RPMI8226 (cell line): ENCODE measurements at regions not wholly inside any gene's neighbourhood (a gene's known extent, or its start where the extent isn't known, plus 50 kb on each side); places are given as distances from the start of the nearest gene placed in this dataset.
"Not testable (repeated sequence)": the region's sequence is repeated elsewhere in the genome, so short reads cannot be mapped to it uniquely, and the experiment has no call there.

Experiments
- DNase-seq: peaks from one replicate; pipeline ENCODE4 v3.0.0-alpha.2; 2015

DNA sequence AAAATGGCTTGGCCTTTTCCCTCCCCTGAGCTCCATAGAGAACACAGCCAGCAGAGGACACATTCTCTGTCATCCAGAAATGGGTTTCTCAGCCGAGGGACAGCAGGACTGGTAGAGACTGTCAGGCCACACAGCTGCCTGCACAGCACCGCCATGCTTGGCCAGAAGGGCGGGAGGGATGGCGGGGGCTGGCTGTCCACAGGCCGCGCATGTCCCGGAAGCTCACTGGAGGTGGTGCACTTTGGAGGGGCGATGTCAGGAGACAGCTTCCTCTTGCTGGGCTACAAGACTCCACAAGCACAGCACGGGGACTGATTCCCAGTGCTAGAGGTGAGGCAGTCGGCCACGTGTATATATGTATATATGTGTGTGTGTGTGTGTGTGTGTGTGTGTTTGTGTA lies 125.3 kb downstream of the GOLGA6L4 start:
- not testable (repeated sequence) for DNase-seq

DNA sequence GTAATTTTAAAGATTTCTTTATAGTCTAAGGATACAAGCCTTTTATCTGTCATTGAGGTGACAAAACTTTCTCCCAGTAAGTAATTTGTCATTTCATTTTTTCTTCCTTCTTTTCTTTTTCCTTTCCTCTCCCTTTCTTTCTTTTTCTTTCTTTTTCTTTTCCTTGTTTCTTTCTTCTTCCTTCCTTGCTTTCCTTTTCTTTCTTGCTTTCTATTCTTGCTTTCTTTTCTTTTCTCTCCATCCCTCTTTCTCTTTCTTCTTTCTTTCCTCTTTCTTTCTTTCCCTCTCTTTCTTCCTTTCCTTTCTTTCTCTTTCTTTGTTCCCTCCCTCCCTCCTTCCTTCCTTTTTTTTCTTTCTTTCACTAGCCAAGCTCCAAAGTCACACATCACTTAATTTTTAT lies 148.8 kb downstream of the GOLGA6L4 start:
- DNase-seq: not testable (repeated sequence)

DNA sequence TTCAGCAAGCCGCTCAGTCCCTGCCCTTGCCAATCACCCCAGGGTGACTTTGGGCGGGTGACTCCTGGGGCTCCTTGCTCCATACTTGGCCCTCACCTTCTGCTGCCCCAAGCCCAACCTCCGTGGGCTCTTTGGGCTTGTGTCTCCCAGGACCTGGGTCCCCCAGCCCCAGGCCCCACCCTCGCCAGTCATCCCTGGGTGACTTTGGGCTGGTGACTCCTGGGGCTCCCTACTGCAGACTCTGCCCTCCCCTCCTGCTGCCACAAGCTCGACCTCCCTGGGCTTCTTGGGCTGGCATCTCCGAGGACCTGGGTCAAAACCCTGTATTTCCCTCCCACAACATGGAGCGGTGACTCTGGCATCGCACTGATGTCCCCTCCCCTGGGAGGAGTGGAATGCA lies 151.5 kb downstream of the GOLGA6L4 start:
- no peak for DNase-seq

DNA sequence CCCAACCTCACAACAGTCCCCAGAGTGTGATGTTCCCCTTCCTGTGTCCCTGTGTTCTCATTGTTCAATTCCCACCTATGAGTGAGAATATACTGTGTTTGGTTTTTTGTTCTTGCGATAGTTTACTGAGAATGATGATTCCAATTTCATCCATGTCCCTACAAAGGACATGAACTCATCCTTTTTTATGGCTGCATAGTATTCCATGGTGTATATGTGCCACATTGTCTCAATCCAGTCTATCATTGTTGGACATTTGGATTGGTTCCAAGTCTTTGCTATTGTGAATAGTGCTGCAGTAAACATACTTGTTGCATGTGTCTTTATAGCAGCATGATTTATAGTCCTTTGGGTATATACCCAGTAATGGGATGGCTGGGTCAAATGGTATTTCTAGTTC lies 152.6 kb downstream of the GOLGA6L4 start:
- not testable (repeated sequence) for DNase-seq

DNA sequence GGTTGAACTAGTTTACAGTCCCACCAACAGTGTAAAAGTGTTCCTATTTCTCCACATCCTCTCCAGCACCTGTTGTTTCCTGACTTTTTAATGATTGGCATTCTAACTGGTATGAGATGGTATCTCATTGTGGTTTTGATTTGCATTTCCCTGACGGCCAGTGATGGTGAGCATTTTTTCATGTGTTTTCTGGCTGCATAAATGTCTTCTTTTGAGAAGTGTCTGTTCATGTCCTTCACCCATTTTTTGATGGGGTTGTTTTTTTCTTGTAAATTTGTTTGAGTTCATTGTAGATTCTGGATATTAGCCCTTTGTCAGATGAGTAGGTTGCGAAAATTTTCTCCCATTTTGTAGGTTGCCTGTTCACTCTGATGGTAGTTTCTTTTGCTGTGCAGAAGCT lies 153.1 kb downstream of the GOLGA6L4 start:
- DNase-seq: not testable (repeated sequence)

DNA sequence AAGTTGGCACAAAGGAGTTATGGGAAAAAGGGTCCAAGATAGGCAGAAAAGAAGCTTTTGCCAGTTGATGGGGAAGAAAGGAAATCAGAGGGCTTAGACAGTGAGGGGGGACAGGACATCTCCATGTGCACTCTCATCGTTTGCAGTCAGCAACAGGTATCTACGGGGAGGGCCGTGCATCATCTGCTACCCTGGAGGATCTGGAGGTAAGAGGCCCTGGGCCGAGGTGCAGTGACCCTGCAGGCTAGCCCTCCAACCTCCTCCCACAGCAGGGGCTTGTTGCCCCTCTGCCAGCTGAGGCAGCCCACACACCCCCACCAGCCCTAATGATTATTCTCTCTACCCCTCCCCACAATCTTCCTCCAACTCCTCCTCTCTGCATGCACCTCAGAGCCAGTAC lies 154.8 kb downstream of the GOLGA6L4 start:
- not testable (repeated sequence) for DNase-seq

DNA sequence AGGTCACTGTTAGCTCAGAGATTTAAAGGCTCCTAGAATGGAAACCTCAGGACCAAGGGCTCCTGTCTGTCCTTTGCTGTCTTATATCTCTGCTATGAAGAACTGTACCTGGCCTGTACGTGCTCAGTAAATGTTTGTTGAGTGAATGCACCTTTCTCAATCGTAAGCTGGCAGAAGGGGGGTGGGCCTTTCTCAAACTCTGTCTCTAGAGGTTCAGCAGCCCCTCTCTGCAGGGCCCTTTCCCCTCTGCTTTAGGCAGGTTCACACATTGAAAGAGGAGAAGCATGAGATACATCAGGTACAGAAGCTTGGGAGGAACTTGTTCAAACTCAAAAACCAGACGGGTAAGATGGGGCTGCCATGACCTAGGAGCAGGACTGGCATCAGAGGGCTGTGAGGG lies 155.6 kb downstream of the GOLGA6L4 start:
- no peak for DNase-seq

DNA sequence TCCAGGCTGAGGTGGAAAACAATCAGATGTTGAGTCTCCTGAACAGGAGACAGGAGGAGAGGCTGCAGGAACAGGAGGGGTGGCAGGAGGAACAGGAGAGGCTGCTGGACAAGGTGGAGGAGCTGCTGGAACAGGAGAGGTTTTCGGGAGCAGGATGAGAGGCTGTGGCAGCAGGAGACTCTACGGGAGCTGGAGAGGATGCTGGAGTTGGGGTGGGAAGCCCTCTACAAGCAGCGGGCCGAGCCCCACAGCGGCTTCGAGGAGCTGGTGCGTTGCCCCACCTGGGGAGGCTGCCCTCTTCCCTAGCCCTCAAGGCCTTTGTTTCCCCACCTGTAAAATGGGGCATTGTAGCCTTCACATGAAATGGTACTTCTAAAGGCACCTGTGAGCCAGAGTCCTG lies 156.4 kb downstream of the GOLGA6L4 start:
- DNase-seq: not testable (repeated sequence)

DNA sequence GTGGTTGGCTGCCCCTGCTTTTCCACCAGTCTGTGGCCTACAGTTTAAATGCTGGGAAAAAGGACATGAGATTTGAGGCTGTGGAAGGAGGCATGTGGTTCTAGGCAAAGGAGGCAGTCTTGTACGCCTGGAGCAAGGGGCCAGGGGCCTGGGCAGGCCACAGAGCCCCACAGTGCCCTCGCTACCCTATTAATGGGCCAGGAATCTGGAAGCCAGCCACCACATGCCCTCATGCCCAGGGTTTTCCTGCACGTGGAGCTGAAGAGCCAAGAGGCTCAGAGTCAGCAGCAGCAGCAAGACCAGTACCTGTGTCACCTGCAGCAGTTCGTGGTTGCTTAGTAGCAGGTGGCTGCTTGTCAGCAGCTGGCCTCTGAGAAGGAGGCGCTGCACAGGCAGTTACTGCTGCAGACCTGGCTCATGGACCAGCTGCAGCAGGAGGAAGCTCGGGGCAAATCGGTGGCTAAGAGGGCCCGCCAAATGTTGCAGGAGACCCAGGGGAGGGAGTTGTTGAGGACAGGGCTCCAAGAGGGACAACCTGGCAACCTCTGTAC lies 157.9 kb downstream of the GOLGA6L4 start:
- peak; percentile 83 for DNase-seq

DNA sequence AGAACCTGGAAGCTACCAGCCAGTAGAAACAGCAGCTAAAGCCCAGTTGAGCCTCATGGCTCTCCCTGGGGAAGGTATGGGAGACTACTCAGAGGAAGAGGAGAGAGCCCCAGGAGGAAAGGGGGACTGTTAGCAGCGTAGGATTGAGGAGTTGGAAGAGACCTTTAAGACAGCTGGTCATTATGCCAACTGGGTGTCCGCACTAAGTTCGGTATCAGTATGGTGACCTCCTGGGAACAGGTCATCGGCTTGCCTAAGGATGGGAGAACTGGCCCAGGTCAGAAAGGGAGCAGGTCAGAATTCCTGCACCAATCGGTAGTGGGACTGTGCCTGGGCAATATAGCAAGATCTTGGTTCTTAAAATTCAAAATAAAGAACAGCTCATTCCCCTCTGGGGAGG lies 158.4 kb downstream of the GOLGA6L4 start:
- DNase-seq: not testable (repeated sequence)

DNA sequence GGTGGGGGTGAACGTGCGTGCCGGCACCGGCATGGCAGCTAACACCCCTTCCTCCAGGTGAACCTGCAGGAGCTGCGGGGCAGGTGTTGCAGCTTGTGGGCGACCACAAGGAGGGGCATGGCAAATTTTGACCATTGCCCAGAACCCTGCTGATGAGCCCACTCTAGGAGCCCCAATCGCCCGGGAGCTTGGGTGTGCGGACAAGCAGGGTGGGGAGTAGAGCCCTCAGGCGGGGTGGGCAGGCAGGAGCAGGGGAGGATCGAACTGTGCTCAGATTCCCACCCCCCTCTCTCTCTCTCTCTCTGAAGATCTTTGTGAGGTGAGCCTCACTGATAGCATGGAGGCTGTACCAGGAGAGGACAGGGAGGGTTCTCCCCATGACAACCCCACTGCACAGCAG lies 159.8 kb downstream of the GOLGA6L4 start:
- not testable (repeated sequence) for DNase-seq

DNA sequence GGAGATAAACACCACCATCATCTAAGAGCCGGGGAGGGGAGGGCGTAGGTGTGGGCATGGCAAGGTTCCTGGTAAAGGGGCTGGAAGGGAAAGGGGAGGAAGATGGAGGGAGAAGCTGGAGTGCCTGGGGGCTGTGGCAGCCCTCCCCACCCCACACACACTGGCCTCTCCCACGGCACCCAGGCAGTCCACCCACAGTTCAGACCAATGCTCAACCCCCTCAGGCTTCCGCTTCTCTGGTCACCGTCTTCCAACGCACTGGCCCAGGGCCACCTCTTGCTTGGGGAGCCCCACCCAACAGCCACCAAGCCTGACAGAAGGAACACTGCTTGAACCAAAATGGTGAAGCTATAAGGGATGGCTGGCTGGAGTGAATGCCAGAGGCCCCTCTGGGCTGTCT lies 160.3 kb downstream of the GOLGA6L4 start:
- DNase-seq: not testable (repeated sequence)

DNA sequence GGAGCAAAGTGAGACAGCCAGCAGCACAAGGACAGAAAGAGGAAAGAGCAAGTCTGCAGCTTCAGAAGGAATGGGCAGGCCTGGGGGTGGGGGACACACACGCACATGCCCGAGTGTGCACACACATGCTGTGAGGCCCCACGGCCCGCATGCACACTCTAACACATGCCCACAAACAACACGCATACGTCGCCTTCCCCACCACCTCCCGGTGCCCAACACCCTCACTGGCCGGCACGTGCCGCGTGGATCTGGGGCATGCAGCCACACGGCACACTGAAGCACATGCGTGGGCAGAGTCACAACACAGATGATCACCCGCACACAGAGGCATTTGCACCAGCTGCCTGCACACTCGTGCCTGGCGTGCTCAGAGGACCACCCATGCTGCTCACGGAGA lies 161.5 kb downstream of the GOLGA6L4 start:
- DNase-seq: not testable (repeated sequence)

DNA sequence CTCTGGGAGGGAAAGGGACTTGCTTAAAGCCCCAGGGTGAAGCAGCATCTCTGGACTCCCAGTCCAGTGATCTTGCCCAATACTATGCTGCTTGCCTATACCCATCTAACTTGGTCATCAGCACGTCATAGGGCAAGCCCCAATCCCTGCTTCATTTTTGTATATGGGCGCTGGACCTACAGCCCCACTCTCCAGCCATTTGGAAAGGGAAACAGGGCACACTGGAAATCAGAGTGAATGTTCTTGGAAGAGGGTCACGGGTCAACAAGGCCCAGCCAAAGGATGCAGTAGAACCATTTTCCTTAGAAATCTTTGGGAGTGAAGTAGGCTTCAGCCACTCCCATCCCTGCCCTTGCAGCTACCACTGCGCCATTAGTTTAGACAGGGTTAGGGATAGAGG lies 162.5 kb downstream of the GOLGA6L4 start:
- DNase-seq: not testable (repeated sequence)

DNA sequence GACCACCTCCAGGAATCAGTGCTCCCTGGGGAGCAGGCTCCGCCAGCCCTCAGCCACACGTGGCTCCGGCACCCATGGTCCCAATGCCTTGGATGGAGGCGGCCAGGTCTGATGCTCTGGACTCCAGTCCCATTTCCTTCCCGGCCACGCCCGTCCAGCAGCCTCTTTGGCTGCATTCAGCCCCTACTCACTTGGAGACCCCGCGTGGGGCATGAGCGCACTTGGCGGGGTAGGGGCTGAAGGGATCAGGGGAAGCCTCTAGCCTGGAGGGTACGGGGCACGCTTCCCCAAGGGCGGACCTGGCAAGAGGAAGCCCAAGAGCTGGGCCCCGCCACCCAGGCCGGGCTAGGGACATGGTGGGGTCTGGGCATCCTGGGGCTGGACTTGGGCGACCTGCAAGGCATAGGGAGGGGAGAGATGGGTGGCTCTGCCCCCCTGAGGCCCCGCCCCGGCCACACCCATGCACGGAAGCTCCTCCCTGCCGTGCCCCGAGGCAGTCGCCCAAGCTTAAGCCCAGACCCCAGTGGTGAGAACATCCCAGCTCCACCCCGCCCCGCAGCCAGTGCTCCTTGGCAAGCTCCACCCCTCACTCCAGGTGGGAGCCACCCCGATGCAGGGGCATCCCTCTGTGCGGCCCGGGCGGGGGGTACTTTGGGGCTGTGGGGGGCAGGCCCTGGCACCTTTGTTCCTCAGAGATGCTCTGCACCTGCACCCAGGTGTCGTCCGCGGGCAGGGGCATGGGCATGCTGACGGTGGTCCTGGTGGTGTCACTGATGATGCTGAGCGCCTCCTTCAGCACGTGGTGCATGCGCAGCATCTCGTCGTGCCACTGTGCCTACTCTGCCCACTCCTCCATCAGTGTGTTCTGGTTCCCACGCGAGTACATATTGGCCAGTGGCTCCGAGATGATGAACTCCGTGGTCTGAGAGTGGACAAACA lies 163.5 kb downstream of the GOLGA6L4 start:
- DNase-seq: no peak

DNA sequence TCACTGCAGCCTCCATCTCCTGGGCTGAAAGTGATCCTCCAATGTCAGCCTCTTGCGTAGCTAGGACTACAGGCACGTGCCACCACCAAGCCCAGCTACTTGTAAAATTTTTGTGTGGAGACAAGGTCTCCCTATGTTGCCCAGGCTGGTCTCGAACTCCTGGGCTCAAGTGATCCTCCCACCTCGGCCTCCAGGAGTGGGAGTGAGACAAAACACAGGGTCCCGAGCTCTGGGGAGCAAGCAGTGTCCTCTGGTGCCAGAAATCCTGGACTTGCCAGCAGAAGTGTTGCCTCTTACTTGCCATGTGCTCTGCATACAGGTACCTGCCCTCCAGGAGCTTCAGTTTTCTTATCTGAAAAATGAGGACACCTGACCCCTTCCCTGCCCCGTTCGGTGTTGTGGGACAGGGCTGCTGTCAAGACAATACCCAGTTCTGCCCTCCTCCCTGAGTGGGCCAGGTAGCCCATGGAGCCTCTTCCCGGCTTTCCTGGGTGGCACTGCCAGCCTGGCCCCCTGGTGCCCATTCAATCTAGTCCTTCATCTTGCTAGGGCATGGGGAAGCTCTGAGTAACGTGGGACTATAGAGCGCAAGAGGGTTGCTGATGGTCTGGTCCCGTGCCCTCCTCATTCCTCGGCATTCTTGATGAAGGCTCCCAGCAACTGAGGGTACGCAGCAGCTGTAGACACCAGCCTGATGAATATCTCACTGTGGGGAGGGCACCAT lies 164.6 kb downstream of the GOLGA6L4 start:
- DNase-seq: no peak

DNA sequence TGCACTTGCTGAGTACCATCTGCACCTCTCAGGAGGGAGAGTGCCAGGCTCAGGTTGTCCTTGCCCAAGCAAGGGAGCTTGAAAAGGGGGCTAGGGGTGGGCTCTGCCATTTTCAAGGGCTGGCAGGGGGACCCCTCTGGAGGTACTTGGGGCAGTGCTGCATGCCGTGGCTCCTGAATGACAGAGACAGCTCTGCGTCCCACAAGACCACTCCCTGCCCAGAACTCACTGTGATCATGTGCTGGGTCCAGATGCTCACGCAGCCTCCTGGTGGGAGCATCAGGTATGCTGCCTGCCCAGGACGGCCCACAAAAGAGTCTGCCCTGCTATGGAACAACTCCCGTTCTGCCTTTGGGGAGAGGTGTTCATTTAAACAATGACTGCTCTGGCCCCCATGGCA lies 165.2 kb downstream of the GOLGA6L4 start:
- DNase-seq: no peak

DNA sequence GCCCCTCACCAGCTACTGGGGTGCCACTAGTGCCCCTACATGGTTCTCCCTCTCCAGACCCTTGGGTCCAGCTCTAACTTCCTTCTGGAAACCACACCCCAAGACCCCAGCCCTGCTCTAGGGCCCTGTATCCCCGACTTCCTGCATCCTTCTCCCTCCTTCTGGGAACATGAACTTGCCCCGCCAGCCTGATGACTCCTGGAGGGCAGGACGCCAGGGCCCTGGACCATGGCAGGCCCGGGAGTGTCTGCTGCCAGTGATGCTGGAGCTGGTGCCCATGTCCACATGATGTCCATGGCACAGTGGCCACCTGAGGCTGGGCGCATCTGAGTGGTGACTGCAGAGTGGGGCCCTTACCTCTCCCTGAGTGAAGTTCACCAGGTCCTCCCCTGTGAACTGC lies 165.9 kb downstream of the GOLGA6L4 start:
- DNase-seq: not testable (repeated sequence)

DNA sequence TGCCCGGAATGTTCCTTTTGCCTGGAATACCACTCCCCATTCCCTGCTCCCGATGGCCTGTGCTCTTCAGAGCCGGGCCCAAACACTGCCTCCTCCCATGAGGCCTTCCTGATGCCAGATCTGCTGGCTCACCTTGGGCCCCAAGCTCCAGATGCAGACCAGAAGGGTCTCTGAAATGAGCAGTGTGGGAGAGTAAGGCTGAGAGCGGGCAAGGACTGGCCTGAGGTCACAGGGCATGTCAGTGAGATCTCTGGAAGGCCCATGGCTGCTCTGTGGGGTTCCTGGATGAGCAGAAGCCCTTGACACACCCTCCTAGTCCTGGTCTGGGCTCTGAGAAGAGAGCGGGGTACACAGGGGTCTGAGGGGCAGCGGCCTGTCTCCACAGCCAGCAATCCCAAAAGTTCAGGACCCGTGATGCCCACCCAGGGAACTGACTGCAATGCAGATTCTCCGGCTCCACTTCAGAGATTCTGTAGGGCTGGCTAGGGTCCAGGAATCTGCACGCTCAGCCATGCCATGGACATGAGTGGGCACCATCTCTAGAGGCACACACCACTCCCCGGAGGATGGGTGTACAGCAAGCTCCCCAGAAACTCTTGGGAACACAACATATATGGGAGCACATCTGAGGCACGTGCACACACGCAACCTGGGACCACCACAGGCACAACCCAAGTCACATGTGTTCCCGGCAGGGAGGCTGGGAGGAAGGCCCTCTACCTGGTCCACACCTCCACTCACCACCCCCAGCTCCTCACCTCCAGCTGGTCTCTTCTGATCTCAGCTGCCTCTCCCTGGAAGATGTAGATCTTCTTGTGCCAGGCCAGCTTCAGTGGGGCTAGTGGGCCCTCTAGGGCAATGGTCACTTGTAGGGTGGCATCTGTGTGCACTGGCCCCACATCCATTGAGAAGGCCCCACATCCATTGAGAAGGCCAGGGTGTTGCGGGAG lies 166.6 kb downstream of the GOLGA6L4 start:
- DNase-seq: not testable (repeated sequence)

DNA sequence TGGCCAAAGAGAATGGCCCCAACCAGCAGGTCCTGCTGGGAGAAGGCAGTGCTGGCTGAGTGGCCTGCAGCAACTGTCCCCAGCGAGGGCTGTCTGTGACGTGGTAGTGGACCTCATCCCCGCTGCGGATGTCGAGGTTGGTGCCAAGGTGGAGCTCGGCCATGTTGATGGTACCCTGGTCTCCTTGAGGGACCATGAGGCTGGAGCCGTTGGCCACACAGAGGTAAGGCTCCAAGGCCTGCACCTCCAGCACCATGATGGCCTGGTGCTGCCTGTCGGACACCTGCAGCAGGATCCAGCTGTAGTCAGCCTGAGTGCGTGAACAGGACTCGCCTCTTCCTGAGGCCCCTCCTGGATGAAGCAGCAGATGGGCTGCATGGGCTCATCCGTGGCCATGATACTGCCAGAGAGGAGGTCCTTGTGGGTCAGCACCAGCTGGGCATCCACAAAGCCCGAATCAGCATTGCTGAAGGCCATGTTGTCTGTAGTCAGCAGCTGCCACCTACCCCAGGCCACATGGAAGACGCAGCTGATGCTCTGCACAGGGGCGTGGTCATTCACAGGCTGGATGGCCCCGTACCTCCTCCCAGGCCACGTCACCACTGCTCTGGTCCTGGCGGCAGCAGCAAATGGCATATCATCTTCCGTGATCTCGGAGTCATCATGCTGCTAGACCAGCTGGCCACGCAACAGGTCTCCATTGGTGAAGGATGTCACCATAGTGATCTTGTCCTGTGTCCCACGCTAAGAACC lies 167.5 kb downstream of the GOLGA6L4 start:
- peak; percentile 4 for DNase-seq

DNA sequence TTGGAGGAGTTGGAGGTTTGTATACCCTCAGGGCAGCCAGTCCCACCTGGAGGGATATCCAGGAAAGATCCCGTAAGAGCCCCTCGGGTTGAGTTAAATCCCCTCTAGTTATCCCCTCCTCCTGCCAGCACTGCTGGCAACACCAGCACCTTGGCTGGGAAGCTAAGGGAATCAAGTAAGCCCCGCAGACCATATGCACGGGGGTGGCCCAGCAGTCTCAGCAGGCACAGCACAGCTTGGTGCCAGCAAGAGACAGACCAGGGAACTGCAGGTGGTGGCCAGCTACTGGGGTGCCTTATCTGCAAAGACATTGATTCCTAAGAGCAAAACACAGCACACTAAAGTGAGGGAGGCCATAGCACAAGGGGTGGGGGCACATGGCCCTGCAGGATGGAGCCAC lies 173.8 kb downstream of the GOLGA6L4 start:
- DNase-seq: not testable (repeated sequence)
